ENCODE measurements at regions not wholly inside any gene's neighbourhood (a gene's known extent, or its start where the extent isn't known, plus 50 kb on each side); places are given as distances from the start of the nearest gene placed in this dataset.

DNA sequence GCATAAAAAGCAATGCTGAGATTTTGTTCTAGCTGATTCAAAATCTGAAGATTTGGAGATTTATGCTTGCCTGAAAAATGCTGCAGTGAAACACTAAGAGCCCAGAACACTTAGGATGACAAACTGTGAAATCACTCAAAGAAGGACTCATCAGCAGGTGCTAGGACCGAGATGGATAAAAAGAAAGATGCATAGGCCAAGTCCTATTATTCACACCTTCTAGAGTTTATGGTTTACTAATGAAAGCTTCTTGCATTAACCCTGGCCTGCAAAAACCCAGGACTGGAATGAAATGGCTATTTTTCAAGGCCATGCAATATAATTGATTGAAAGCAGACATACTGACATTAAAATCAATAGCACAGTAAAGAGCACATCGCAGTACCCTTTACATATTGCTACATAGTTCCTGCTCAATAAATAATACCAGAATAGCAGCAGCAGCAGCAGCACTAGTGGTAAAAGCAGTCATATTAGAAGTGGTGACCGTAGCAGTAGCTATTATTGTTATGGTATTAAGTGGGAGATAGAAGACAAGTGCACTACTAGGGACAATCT, 161.7 kb downstream of the RAB38 start:
- no peak overlapping the region for H3K4me2 ChIP-seq
- no peaks in the 10 kb centered on the region for H3K27me3 Mint-ChIP-seq (ENCODE audit: insufficient read depth, low read depth, poor library complexity)
- ATAC-seq, result no peak

More for the DNA sequence above, 161.7 kb downstream of the RAB38 start:
- no peaks in the 10 kb centered on the region for H3K79me2 ChIP-seq (replicated peaks; ENCODE audit: insufficient read depth)
- no peak overlapping the region for H3K27ac ChIP-seq (ENCODE audit: low read depth)
- H3K27me3 ChIP-seq (ENCODE audit: insufficient read depth), result no peaks in the 10 kb centered on the region
- H3F3A ChIP-seq (replicated peaks; ENCODE audit: low read depth), result no peaks in the 10 kb centered on the region
- H3K36me3 Mint-ChIP-seq (ENCODE audit: low read depth), result no peaks in the 10 kb centered on the region
- no peaks in the 10 kb centered on the region for H3K36me3 ChIP-seq (ENCODE audit: insufficient read depth)
- no peaks in the 10 kb centered on the region for H4K20me1 ChIP-seq (replicated peaks; ENCODE audit: insufficient read depth)
- no peak overlapping the region for H2AFZ ChIP-seq
- no peaks in the 10 kb centered on the region for H3K4me1 ChIP-seq (ENCODE audit: insufficient read depth)
- DNase-seq (ENCODE audit: low spot score), result no peak
- TF ChIP-seq POLR2AphosphoS5 (IDR thresholded peaks at IDR 0.05; ENCODE audit: low read depth), result no peak
- no peak for TF ChIP-seq ZNF114 (CRISPR knock-in tag; IDR thresholded peaks at IDR 0.05)
- no peak for TF ChIP-seq CREB1 (CRISPR knock-in tag; IDR thresholded peaks at IDR 0.05; ENCODE audit: low read depth)
- TF ChIP-seq JUNB (IDR thresholded peaks at IDR 0.05; ENCODE audit: unreplicated experiment), result no peak
- no peak for TF ChIP-seq STAT1 (IDR thresholded peaks at IDR 0.05; ENCODE audit: unreplicated experiment)
- no peak for TF ChIP-seq ZNF462 (CRISPR knock-in tag; IDR thresholded peaks at IDR 0.05)
- TF ChIP-seq, protein P1, sequence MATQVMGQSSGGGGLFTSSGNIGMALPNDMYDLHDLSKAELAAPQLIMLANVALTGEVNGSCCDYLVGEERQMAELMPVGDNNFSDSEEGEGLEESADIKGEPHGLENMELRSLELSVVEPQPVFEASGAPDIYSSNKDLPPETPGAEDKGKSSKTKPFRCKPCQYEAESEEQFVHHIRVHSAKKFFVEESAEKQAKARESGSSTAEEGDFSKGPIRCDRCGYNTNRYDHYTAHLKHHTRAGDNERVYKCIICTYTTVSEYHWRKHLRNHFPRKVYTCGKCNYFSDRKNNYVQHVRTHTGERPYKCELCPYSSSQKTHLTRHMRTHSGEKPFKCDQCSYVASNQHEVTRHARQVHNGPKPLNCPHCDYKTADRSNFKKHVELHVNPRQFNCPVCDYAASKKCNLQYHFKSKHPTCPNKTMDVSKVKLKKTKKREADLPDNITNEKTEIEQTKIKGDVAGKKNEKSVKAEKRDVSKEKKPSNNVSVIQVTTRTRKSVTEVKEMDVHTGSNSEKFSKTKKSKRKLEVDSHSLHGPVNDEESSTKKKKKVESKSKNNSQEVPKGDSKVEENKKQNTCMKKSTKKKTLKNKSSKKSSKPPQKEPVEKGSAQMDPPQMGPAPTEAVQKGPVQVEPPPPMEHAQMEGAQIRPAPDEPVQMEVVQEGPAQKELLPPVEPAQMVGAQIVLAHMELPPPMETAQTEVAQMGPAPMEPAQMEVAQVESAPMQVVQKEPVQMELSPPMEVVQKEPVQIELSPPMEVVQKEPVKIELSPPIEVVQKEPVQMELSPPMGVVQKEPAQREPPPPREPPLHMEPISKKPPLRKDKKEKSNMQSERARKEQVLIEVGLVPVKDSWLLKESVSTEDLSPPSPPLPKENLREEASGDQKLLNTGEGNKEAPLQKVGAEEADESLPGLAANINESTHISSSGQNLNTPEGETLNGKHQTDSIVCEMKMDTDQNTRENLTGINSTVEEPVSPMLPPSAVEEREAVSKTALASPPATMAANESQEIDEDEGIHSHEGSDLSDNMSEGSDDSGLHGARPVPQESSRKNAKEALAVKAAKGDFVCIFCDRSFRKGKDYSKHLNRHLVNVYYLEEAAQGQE (IDR thresholded peaks at IDR 0.05; ENCODE audit: unreplicated experiment), result no peak
- no peak for TF ChIP-seq EZH2phosphoT487 (IDR thresholded peaks at IDR 0.05; ENCODE audit: unreplicated experiment)
- TF ChIP-seq, protein P2, sequence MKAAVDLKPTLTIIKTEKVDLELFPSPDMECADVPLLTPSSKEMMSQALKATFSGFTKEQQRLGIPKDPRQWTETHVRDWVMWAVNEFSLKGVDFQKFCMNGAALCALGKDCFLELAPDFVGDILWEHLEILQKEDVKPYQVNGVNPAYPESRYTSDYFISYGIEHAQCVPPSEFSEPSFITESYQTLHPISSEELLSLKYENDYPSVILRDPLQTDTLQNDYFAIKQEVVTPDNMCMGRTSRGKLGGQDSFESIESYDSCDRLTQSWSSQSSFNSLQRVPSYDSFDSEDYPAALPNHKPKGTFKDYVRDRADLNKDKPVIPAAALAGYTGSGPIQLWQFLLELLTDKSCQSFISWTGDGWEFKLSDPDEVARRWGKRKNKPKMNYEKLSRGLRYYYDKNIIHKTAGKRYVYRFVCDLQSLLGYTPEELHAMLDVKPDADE (IDR thresholded peaks at IDR 0.05), result no peak
- no peak for TF ChIP-seq NANOG (IDR thresholded peaks at IDR 0.05; ENCODE audit: borderline replicate concordance)
- no peak for TF ChIP-seq CTCF (conservative IDR thresholded peaks at IDR 0.05; ENCODE audit: low read depth in 2 of 2)
- no peak for TF ChIP-seq ZNF331 (CRISPR knock-in tag; IDR thresholded peaks at IDR 0.05; ENCODE audit: low read depth)
- no peak for TF ChIP-seq EZH2 (IDR thresholded peaks at IDR 0.05; ENCODE audit: low read depth, unreplicated experiment)
- H3K4me1 Mint-ChIP-seq, result no peaks in the 10 kb centered on the region; the same call in 2 of the 3 replicates
- no peak overlapping the region for H3K4me3 ChIP-seq
- no peaks in the 10 kb centered on the region for H3K9me2 ChIP-seq (ENCODE audit: insufficient read depth)
- no peaks in the 10 kb centered on the region for H3K9me3 Mint-ChIP-seq
- H3K27ac Mint-ChIP-seq, result no peak overlapping the region
- no peak overlapping the region for H3K4me3 Mint-ChIP-seq

Data from GM23338 (cell line).